Left ventricle myocardium inferior (tissue), 1 donor: ENCODE measurements at regions not wholly inside any gene's neighbourhood (a gene's known extent, or its start where the extent isn't known, plus 50 kb on each side); places are given as distances from the start of the nearest gene placed in this dataset.

Experiments used
- DNase-seq: peaks from one replicate; pipeline ENCODE4 v3.0.0-alpha.2; 2020
- H3K27ac ChIP-seq: fragments of 200-600 bp; replicated peaks from 2 replicates; pipeline ENCODE4 v1.8.0; 2021
- H3K27me3 ChIP-seq: fragments of 200-600 bp; 2 replicates; pipeline ENCODE4 v1.8.0; 2021; ENCODE audit warnings: low read depth
- H3K36me3 ChIP-seq: fragments of 200-600 bp; 2 replicates; pipeline ENCODE4 v1.8.0; 2021
- H3K4me1 ChIP-seq: fragments of 200-600 bp; 2 replicates; pipeline ENCODE4 v1.8.0; 2021
- H3K4me3 ChIP-seq: fragments of 200-600 bp; 2 replicates; pipeline ENCODE4 v1.8.0; 2021; ENCODE audit warnings: mild to moderate bottlenecking, moderate library complexity
- H3K9me3 ChIP-seq: fragments of 200-600 bp; replicated peaks from 2 replicates; pipeline ENCODE4 v1.8.0; 2021
- CTCF ChIP-seq: fragments of 200-600 bp; IDR thresholded peaks from 2 replicates; pipeline ENCODE4 v1.8.0; 2021; ENCODE audit warnings: antibody characterized with exemption, mild to moderate bottlenecking, borderline replicate concordance
- intact Hi-C: fragments of 100-400 bp; cut with micrococcal nuclease; formaldehyde crosslinking; loops from one replicate; pipeline ENCODE4 v1.11.0; 2022
- donor health status: DM: no; HTN: yes; CAD: no; lungs with severe emphysema.

GRCh38 chr9:2302606-2303005 lies 287.5 kb downstream of the SMARCA2 start:
- Histone ChIP-seq H3K9me3 (no peaks in the 10 kb centered on the region), H3K4me3 (no peak overlapping the region), H3K27ac (no peak overlapping the region), H3K36me3 (no peaks in the 10 kb centered on the region), H3K27me3 (no peaks in the 10 kb centered on the region), H3K4me1 (no peaks in the 10 kb centered on the region)
- intact Hi-C loops, result no loop called here
- no peak for TF ChIP-seq CTCF
- no peak for DNase-seq

- Histone ChIP-seq H3K4me3 (no peak overlapping the region), H3K27me3 (no peaks in the 10 kb centered on the region), H3K9me3 (no peaks in the 10 kb centered on the region), H3K4me1 (no peaks in the 10 kb centered on the region), H3K27ac (no peak overlapping the region), H3K36me3 (no peaks in the 10 kb centered on the region)
- intact Hi-C loops, result no loop called here
- DNase-seq, result no peak
- no peak for TF ChIP-seq CTCF
Observed at GRCh38 chr9:2303056-2303455, 287.9 kb downstream of the SMARCA2 start.

GRCh38 chr9:2307480-2307879 lies 292.3 kb downstream of the SMARCA2 start:
- Histone ChIP-seq H3K27me3 (no peaks in the 10 kb centered on the region), H3K36me3 (no peaks in the 10 kb centered on the region), H3K27ac (no peak overlapping the region), H3K4me3 (no peak overlapping the region), H3K9me3 (peaks cover 33% of the 10 kb centered on the region), H3K4me1 (no peaks in the 10 kb centered on the region)
- no peak for DNase-seq
- intact Hi-C loops, result no loop called here
- no peak for TF ChIP-seq CTCF

- DNase-seq, result no peak
- H3K9me3 ChIP-seq, result peaks cover 71% of the 10 kb centered on the region
Observed at GRCh38 chr9:2311920-2312319, 296.8 kb downstream of the SMARCA2 start.

GRCh38 chr9:2313512-2313911 lies 298.4 kb downstream of the SMARCA2 start:
- Histone ChIP-seq H3K36me3 (no peaks in the 10 kb centered on the region), H3K9me3 (peaks cover 71% of the 10 kb centered on the region), H3K4me1 (no peaks in the 10 kb centered on the region), H3K27me3 (no peaks in the 10 kb centered on the region), H3K27ac (no peak overlapping the region), H3K4me3 (no peak overlapping the region)
- intact Hi-C loops, result no loop called here
- no peak for TF ChIP-seq CTCF
- no peak for DNase-seq

More at GRCh38 chr9:2311920-2312319, 296.8 kb downstream of the SMARCA2 start:
- H3K27me3 ChIP-seq, result no peaks in the 10 kb centered on the region
- no peak for TF ChIP-seq CTCF
- no peak overlapping the region for H3K4me3 ChIP-seq
- no peak overlapping the region for H3K27ac ChIP-seq
- H3K4me1 ChIP-seq, result no peaks in the 10 kb centered on the region
- H3K36me3 ChIP-seq, result no peaks in the 10 kb centered on the region
- intact Hi-C loops, result no loop called here

GRCh38 chr9:2317591-2317990 lies 302.4 kb downstream of the SMARCA2 start:
- no peak overlapping the region for H3K4me3 ChIP-seq
- DNase-seq, result no peak

More at GRCh38 chr9:2317591-2317990, 302.4 kb downstream of the SMARCA2 start:
- TF ChIP-seq CTCF, result no peak
- intact Hi-C loops, result no loop called here
- Histone ChIP-seq H3K27ac (no peak overlapping the region), H3K9me3 (peaks cover 36% of the 10 kb centered on the region), H3K27me3 (no peaks in the 10 kb centered on the region), H3K36me3 (no peaks in the 10 kb centered on the region), H3K4me1 (no peaks in the 10 kb centered on the region)
